ENCODE measurements at regions not wholly inside any gene's neighbourhood (a gene's known extent, or its start where the extent isn't known, plus 50 kb on each side); places are given as distances from the start of the nearest gene placed in this dataset.
"Not testable (repeated sequence)": the region's sequence is repeated elsewhere in the genome, so short reads cannot be mapped to it uniquely, and the experiment has no call there.

GRCh38 chr6:134778431-134778830, 171.5 kb downstream of the ALDH8A1 start:
- no peak for DNase-seq

GRCh38 chr6:134774201-134774638, 175.7 kb downstream of the ALDH8A1 start:
- no peak for DNase-seq

- no peak for DNase-seq
Observed at GRCh38 chr6:134772671-134773360, 177.1 kb downstream of the ALDH8A1 start.

GRCh38 chr6:134768931-134769330, 181.0 kb downstream of the ALDH8A1 start:
- DNase-seq: no peak

- DNase-seq: no peak
Observed at GRCh38 chr6:134766497-134766896, 183.4 kb downstream of the ALDH8A1 start.

- DNase-seq: no peak
Observed at GRCh38 chr6:134764741-134765140, 185.2 kb downstream of the ALDH8A1 start.

- not testable (repeated sequence) for DNase-seq
Observed at GRCh38 chr6:134763575-134763974, 186.3 kb downstream of the ALDH8A1 start.

GRCh38 chr6:134758621-134759020, 191.3 kb downstream of the ALDH8A1 start:
- no peak for DNase-seq

GRCh38 chr6:134757911-134758361, 192.0 kb downstream of the ALDH8A1 start:
- no peak for DNase-seq

- peak; percentile 63 to 74 for DNase-seq
Observed at GRCh38 chr6:134756374-134757025, 193.4 kb downstream of the ALDH8A1 start.

- no peak for DNase-seq
Observed at GRCh38 chr6:134754013-134754690, 195.7 kb downstream of the ALDH8A1 start.

GRCh38 chr6:134753001-134753400, 196.9 kb downstream of the ALDH8A1 start:
- DNase-seq: no peak

- no peak for DNase-seq
Observed at GRCh38 chr6:134752445-134752844, 197.5 kb downstream of the ALDH8A1 start.

GRCh38 chr6:134750669-134751068, 199.2 kb downstream of the ALDH8A1 start:
- DNase-seq: no peak

- no peak for DNase-seq
Observed at GRCh38 chr6:134748484-134748883, 201.4 kb downstream of the ALDH8A1 start.

- DNase-seq: not testable (repeated sequence)
Observed at GRCh38 chr6:134747197-134747596, 202.7 kb downstream of the ALDH8A1 start.

GRCh38 chr6:134746140-134746539, 203.8 kb downstream of the ALDH8A1 start:
- DNase-seq: no peak

- not testable (repeated sequence) for DNase-seq
Observed at GRCh38 chr6:134745192-134745591, 204.7 kb downstream of the ALDH8A1 start.

- no peak for DNase-seq
Observed at GRCh38 chr6:134744301-134744700, 205.6 kb downstream of the ALDH8A1 start.

GRCh38 chr6:134741200-134741536, 208.7 kb downstream of the ALDH8A1 start:
- peak in 1 of 2 experiments; percentile 2 for DNase-seq

- DNase-seq: no peak
Observed at GRCh38 chr6:134740473-134741199, 209.3 kb downstream of the ALDH8A1 start.

GRCh38 chr6:134740027-134740373, 209.9 kb downstream of the ALDH8A1 start:
- DNase-seq: no peak

- peak; percentile 29 to 54 for DNase-seq
Observed at GRCh38 chr6:134739299-134740026, 210.4 kb downstream of the ALDH8A1 start.
